NT2/D1 (cell line): ENCODE measurements at regions not wholly inside any gene's neighbourhood (a gene's known extent, or its start where the extent isn't known, plus 50 kb on each side); places are given as distances from the start of the nearest gene placed in this dataset.

Experiments used
- SUZ12 ChIP-seq: IDR thresholded peaks from 2 replicates; pipeline ENCODE4 v1.6.1; 2011; ENCODE audit not compliant: insufficient read length, insufficient read depth; ENCODE audit errors: extremely low read depth
- YY1 ChIP-seq: IDR thresholded peaks from 2 replicates; pipeline ENCODE4 v1.6.1; 2011; ENCODE audit not compliant: insufficient read length, insufficient read depth
- ZNF274 ChIP-seq: IDR thresholded peaks from 2 replicates; pipeline ENCODE4 v1.6.1; 2011; ENCODE audit warnings: mild to moderate bottlenecking, low read depth, low read length

DNA sequence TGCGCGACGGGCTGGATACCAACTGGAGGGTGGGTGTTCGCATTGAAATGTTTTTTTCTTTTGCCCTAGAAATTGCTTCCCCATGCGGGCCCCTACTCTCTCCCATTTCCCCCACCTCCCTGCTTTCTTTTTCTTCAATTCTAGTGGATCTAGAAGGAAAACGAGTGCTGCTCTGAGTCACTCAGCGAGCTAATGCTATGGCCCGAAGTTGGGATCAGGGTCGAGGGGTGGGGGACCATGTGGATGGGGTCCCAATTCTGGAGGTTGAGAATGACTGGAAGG, 71.5 kb downstream of the SOX4 start:
- no peak for TF ChIP-seq SUZ12
- no peak for TF ChIP-seq YY1
- TF ChIP-seq ZNF274: no peak
